ENCODE measurements at regions not wholly inside any gene's neighbourhood (a gene's known extent, or its start where the extent isn't known, plus 50 kb on each side); places are given as distances from the start of the nearest gene placed in this dataset.

- no peak overlapping the region for H4K8ac ChIP-seq (ENCODE audit: low read depth, low read length)
- no peak overlapping the region for H3K4me2 ChIP-seq (ENCODE audit: insufficient read depth, low read length, poor library complexity, severe bottlenecking)
- DNase-seq (ENCODE audit: low spot score): no peak
- no peak overlapping the region for H3K27ac ChIP-seq (replicated peaks; ENCODE audit: low read length)
- no peaks in the 10 kb centered on the region for H3K4me1 ChIP-seq (ENCODE audit: control insufficient read depth in 2 of 2, insufficient read depth in 1 of 2, low read depth in 1 of 2, low read length in 2 of 2)
- H2BK15ac ChIP-seq (ENCODE audit: low read length): no peak overlapping the region
- no peaks in the 10 kb centered on the region for H3K9me3 ChIP-seq (replicated peaks in 1 of 2; ENCODE audit: control insufficient read depth in 2 of 2, insufficient read depth in 1 of 2, low read depth in 1 of 2, low read length in 2 of 2)
- H3K23ac ChIP-seq (ENCODE audit: low read depth, low read length, poor library complexity): no peak overlapping the region
- no peak overlapping the region for H2BK5ac ChIP-seq (ENCODE audit: low read length)
- no peak overlapping the region for H3K9ac ChIP-seq (ENCODE audit: low read depth, low read length, poor library complexity)
- no peaks in the 10 kb centered on the region for H3K79me1 ChIP-seq (ENCODE audit: low read depth, low read length)
- no peak overlapping the region for H2AK5ac ChIP-seq (ENCODE audit: low read depth, low read length)
- H2BK12ac ChIP-seq (ENCODE audit: low read length): no peak overlapping the region
- no peak overlapping the region for H2BK120ac ChIP-seq (ENCODE audit: low read depth, low read length)
- H3K36me3 ChIP-seq (replicated peaks in 1 of 2; ENCODE audit: control insufficient read depth in 2 of 2, insufficient read depth in 2 of 2, low read length in 2 of 2): no peaks in the 10 kb centered on the region
- WGBS, 2 donors (ENCODE audit: extremely low coverage in 2 of 2, insufficient read length in 2 of 2, insufficient replicate concordance in 1 of 2): no CpG with 5 or more reads among the region's 3 CpGs
- H3K4me3 ChIP-seq (ENCODE audit: low read length in 2 of 2): no peak overlapping the region
- no peak overlapping the region for H3K14ac ChIP-seq (ENCODE audit: low read length)
- no peak overlapping the region for H3K4ac ChIP-seq (ENCODE audit: low read length)
- no peak overlapping the region for H4K91ac ChIP-seq (ENCODE audit: low read depth, low read length, poor library complexity)
- H3K18ac ChIP-seq (ENCODE audit: low read length): no peak overlapping the region
- no peaks in the 10 kb centered on the region for H3K27me3 ChIP-seq (ENCODE audit: control insufficient read depth in 3 of 3, insufficient read depth in 3 of 3, low read depth in 1 of 3, low read length in 3 of 3)
- H2AFZ ChIP-seq (ENCODE audit: low read length): no peak overlapping the region
These were observed 379.3 kb upstream of the PRMT6 start for GRCh38 chr1:106677181-106677580.

GRCh38 chr1:106677721-106678120, 378.8 kb upstream of the PRMT6 start:
- H2BK12ac ChIP-seq (ENCODE audit: low read length): no peak overlapping the region
- no peak overlapping the region for H2BK120ac ChIP-seq (ENCODE audit: low read depth, low read length)
- no peak overlapping the region for H2AK5ac ChIP-seq (ENCODE audit: low read depth, low read length)
- H3K18ac ChIP-seq (ENCODE audit: low read length): no peak overlapping the region
- WGBS, 2 donors (ENCODE audit: extremely low coverage in 2 of 2, insufficient read length in 2 of 2, insufficient replicate concordance in 1 of 2): no CpG with 5 or more reads among the region's 3 CpGs
- H3K9me3 ChIP-seq (replicated peaks in 1 of 2; ENCODE audit: control insufficient read depth in 2 of 2, insufficient read depth in 1 of 2, low read depth in 1 of 2, low read length in 2 of 2): no peaks in the 10 kb centered on the region
- H3K14ac ChIP-seq (ENCODE audit: low read length): no peak overlapping the region
- H3K4ac ChIP-seq (ENCODE audit: low read length): no peak overlapping the region
- no peak overlapping the region for H2BK5ac ChIP-seq (ENCODE audit: low read length)
- no peaks in the 10 kb centered on the region for H3K4me1 ChIP-seq (ENCODE audit: control insufficient read depth in 2 of 2, insufficient read depth in 1 of 2, low read depth in 1 of 2, low read length in 2 of 2)
- H2BK15ac ChIP-seq (ENCODE audit: low read length): no peak overlapping the region
- no peak overlapping the region for H3K4me3 ChIP-seq (ENCODE audit: low read length in 2 of 2)
- H3K27me3 ChIP-seq (ENCODE audit: control insufficient read depth in 3 of 3, insufficient read depth in 3 of 3, low read depth in 1 of 3, low read length in 3 of 3): no peaks in the 10 kb centered on the region
- no peaks in the 10 kb centered on the region for H3K79me1 ChIP-seq (ENCODE audit: low read depth, low read length)
- H4K91ac ChIP-seq (ENCODE audit: low read depth, low read length, poor library complexity): no peak overlapping the region
- DNase-seq (ENCODE audit: low spot score): no peak
- H4K8ac ChIP-seq (ENCODE audit: low read depth, low read length): no peak overlapping the region
- no peak overlapping the region for H2AFZ ChIP-seq (ENCODE audit: low read length)
- no peak overlapping the region for H3K9ac ChIP-seq (ENCODE audit: low read depth, low read length, poor library complexity)
- H3K4me2 ChIP-seq (ENCODE audit: insufficient read depth, low read length, poor library complexity, severe bottlenecking): no peak overlapping the region
- no peak overlapping the region for H3K27ac ChIP-seq (replicated peaks; ENCODE audit: low read length)
- no peak overlapping the region for H3K23ac ChIP-seq (ENCODE audit: low read depth, low read length, poor library complexity)
- H3K36me3 ChIP-seq (replicated peaks in 1 of 2; ENCODE audit: control insufficient read depth in 2 of 2, insufficient read depth in 2 of 2, low read length in 2 of 2): no peaks in the 10 kb centered on the region

- no peaks in the 10 kb centered on the region for H3K79me1 ChIP-seq (ENCODE audit: low read depth, low read length)
- no peak overlapping the region for H3K27ac ChIP-seq (replicated peaks; ENCODE audit: low read length)
- no peak overlapping the region for H3K18ac ChIP-seq (ENCODE audit: low read length)
- H4K8ac ChIP-seq (ENCODE audit: low read depth, low read length): no peak overlapping the region
- H3K4me3 ChIP-seq (ENCODE audit: low read length in 2 of 2): no peak overlapping the region
- no CpG with 5 or more reads among the region's 3 CpGs for WGBS, 2 donors (ENCODE audit: extremely low coverage in 2 of 2, insufficient read length in 2 of 2, insufficient replicate concordance in 1 of 2)
- H2BK120ac ChIP-seq (ENCODE audit: low read depth, low read length): no peak overlapping the region
- H3K14ac ChIP-seq (ENCODE audit: low read length): no peak overlapping the region
- no peak overlapping the region for H2BK15ac ChIP-seq (ENCODE audit: low read length)
- H3K36me3 ChIP-seq (replicated peaks in 1 of 2; ENCODE audit: control insufficient read depth in 2 of 2, insufficient read depth in 2 of 2, low read length in 2 of 2): no peaks in the 10 kb centered on the region
- H2AFZ ChIP-seq (ENCODE audit: low read length): no peak overlapping the region
- H4K91ac ChIP-seq (ENCODE audit: low read depth, low read length, poor library complexity): no peak overlapping the region
- no peaks in the 10 kb centered on the region for H3K4me1 ChIP-seq (ENCODE audit: control insufficient read depth in 2 of 2, insufficient read depth in 1 of 2, low read depth in 1 of 2, low read length in 2 of 2)
- H3K9me3 ChIP-seq (replicated peaks in 1 of 2; ENCODE audit: control insufficient read depth in 2 of 2, insufficient read depth in 1 of 2, low read depth in 1 of 2, low read length in 2 of 2): no peaks in the 10 kb centered on the region
- no peak overlapping the region for H2BK5ac ChIP-seq (ENCODE audit: low read length)
- no peak overlapping the region for H2BK12ac ChIP-seq (ENCODE audit: low read length)
- H3K9ac ChIP-seq (ENCODE audit: low read depth, low read length, poor library complexity): no peak overlapping the region
- H2AK5ac ChIP-seq (ENCODE audit: low read depth, low read length): no peak overlapping the region
- no peaks in the 10 kb centered on the region for H3K27me3 ChIP-seq (ENCODE audit: control insufficient read depth in 3 of 3, insufficient read depth in 3 of 3, low read depth in 1 of 3, low read length in 3 of 3)
- H3K23ac ChIP-seq (ENCODE audit: low read depth, low read length, poor library complexity): no peak overlapping the region
- no peak overlapping the region for H3K4ac ChIP-seq (ENCODE audit: low read length)
- no peak for DNase-seq (ENCODE audit: low spot score)
- H3K4me2 ChIP-seq (ENCODE audit: insufficient read depth, low read length, poor library complexity, severe bottlenecking): no peak overlapping the region
These were observed 378.0 kb upstream of the PRMT6 start for GRCh38 chr1:106678279-106679050.

GRCh38 chr1:106680216-106680615, 376.3 kb upstream of the PRMT6 start:
- Histone ChIP-seq H2BK120ac (ENCODE audit: low read depth, low read length) (no peak overlapping the region), H3K79me1 (ENCODE audit: low read depth, low read length) (no peaks in the 10 kb centered on the region), H3K27ac (replicated peaks; ENCODE audit: low read length) (no peak overlapping the region), H4K8ac (ENCODE audit: low read depth, low read length) (no peak overlapping the region), H3K4me2 (ENCODE audit: insufficient read depth, low read length, poor library complexity, severe bottlenecking) (no peak overlapping the region), H4K91ac (ENCODE audit: low read depth, low read length, poor library complexity) (no peak overlapping the region), H2BK15ac (ENCODE audit: low read length) (no peak overlapping the region), H3K4me1 (ENCODE audit: control insufficient read depth in 2 of 2, insufficient read depth in 1 of 2, low read depth in 1 of 2, low read length in 2 of 2) (no peaks in the 10 kb centered on the region), H3K18ac (ENCODE audit: low read length) (no peak overlapping the region), H3K9ac (ENCODE audit: low read depth, low read length, poor library complexity) (no peak overlapping the region), H3K4ac (ENCODE audit: low read length) (no peak overlapping the region), H2AK5ac (ENCODE audit: low read depth, low read length) (no peak overlapping the region), H3K4me3 (ENCODE audit: low read length in 2 of 2) (no peak overlapping the region), H2BK12ac (ENCODE audit: low read length) (no peak overlapping the region), H3K14ac (ENCODE audit: low read length) (no peak overlapping the region), H2BK5ac (ENCODE audit: low read length) (no peak overlapping the region), H3K23ac (ENCODE audit: low read depth, low read length, poor library complexity) (no peak overlapping the region), H3K9me3 (replicated peaks in 1 of 2; ENCODE audit: control insufficient read depth in 2 of 2, insufficient read depth in 1 of 2, low read depth in 1 of 2, low read length in 2 of 2) (no peaks in the 10 kb centered on the region), H2AFZ (ENCODE audit: low read length) (peak overlapping the region; percentile 22), H3K36me3 (replicated peaks in 1 of 2; ENCODE audit: control insufficient read depth in 2 of 2, insufficient read depth in 2 of 2, low read length in 2 of 2) (no peaks in the 10 kb centered on the region), H3K27me3 (ENCODE audit: control insufficient read depth in 3 of 3, insufficient read depth in 3 of 3, low read depth in 1 of 3, low read length in 3 of 3) (no peaks in the 10 kb centered on the region)
- no peak for DNase-seq (ENCODE audit: low spot score)
- no CpG with 5 or more reads among the region's 1 CpG for WGBS, 2 donors (ENCODE audit: extremely low coverage in 2 of 2, insufficient read length in 2 of 2, insufficient replicate concordance in 1 of 2)
